Ishikawa (cell line): ENCODE measurements at regions not wholly inside any gene's neighbourhood (a gene's known extent, or its start where the extent isn't known, plus 50 kb on each side); places are given as distances from the start of the nearest gene placed in this dataset.

Source experiments
- CEBPB ChIP-seq: IDR thresholded peaks from 2 replicates; pipeline ENCODE4 v1.6.1; 2012
- CREB1 ChIP-seq: IDR thresholded peaks from 2 replicates; pipeline ENCODE4 v1.6.1; 2012; ENCODE audit warnings: low read depth
- EGR1 ChIP-seq: IDR thresholded peaks from 2 replicates; pipeline ENCODE4 v1.6.1; 2012
- EP300 ChIP-seq: IDR thresholded peaks from 2 replicates; pipeline ENCODE4 v1.6.1; 2012; ENCODE audit warnings: borderline replicate concordance
- FOXM1 ChIP-seq: IDR thresholded peaks from 2 replicates; pipeline ENCODE4 v1.6.1; 2012; ENCODE audit warnings: low read depth, borderline replicate concordance
- NFIC ChIP-seq: IDR thresholded peaks from 2 replicates; pipeline ENCODE4 v1.6.1; 2012
- RAD21 ChIP-seq: IDR thresholded peaks from 2 replicates; pipeline ENCODE4 v1.6.1; 2012; ENCODE audit warnings: low read depth
- TAF1 ChIP-seq: IDR thresholded peaks from 2 replicates; pipeline ENCODE4 v1.6.1; 2012; ENCODE audit warnings: low read depth, mild to moderate bottlenecking
- TCF12 ChIP-seq: IDR thresholded peaks from 2 replicates; pipeline ENCODE4 v1.6.1; 2012; ENCODE audit warnings: low read depth
- TEAD4 ChIP-seq: IDR thresholded peaks from 2 replicates; pipeline ENCODE4 v1.6.1; 2012
- YY1 ChIP-seq: IDR thresholded peaks from 2 replicates; pipeline ENCODE4 v1.6.1; 2012; ENCODE audit warnings: low read depth
- ZBTB7A ChIP-seq: IDR thresholded peaks from 2 replicates; pipeline ENCODE4 v1.6.1; 2012; ENCODE audit warnings: low read depth
- TF ChIP-seq, protein P1 (sequence below): IDR thresholded peaks from 2 replicates; pipeline ENCODE4 v1.6.1; 2012
- TF ChIP-seq, protein P2 (sequence below): IDR thresholded peaks from 2 replicates; pipeline ENCODE4 v1.6.1; 2012
- TF ChIP-seq, protein P3 (sequence below): IDR thresholded peaks from 2 replicates; pipeline ENCODE4 v1.6.1; 2012; ENCODE audit warnings: low read depth, mild to moderate bottlenecking

DNA sequence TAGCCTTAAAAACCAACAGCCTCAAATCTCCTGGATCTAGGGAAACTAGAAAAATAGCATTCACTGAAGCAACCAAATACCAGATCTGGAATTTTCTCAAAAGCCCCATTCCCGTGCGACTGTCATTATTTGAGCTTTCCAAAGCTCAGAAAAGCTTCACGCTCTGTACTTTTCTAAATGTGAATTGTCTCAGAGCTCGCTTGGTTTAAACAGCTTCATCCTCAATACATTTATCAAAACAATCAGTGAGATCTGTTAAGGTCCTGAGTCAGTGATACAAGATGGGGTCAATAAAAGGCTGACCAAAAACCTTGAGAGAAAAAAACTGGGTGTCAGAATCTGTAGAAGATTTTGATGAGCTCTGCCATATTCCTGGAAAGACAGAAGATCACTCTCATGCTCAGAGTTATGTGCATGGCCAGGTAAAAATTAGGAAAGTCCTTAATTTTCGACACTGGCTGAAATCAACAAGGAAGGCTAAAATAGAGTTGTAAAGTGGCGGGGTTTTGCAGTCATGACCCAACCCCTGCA is 60.2 kb upstream of the VPREB1 start:
- no peak for TF ChIP-seq RAD21
- TF ChIP-seq NFIC, result no peak
- TF ChIP-seq ZBTB7A, result no peak
- TF ChIP-seq EGR1, result no peak
- no peak for TF ChIP-seq TCF12
- TF ChIP-seq, protein P1, sequence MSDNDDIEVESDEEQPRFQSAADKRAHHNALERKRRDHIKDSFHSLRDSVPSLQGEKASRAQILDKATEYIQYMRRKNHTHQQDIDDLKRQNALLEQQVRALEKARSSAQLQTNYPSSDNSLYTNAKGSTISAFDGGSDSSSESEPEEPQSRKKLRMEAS, result no peak
- TF ChIP-seq FOXM1, result no peak
- TF ChIP-seq, protein P2, sequence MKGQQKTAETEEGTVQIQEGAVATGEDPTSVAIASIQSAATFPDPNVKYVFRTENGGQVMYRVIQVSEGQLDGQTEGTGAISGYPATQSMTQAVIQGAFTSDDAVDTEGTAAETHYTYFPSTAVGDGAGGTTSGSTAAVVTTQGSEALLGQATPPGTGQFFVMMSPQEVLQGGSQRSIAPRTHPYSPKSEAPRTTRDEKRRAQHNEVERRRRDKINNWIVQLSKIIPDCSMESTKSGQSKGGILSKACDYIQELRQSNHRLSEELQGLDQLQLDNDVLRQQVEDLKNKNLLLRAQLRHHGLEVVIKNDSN, result no peak
- no peak for TF ChIP-seq EP300
- TF ChIP-seq CEBPB, result no peak
- TF ChIP-seq TEAD4, result no peak
- no peak for TF ChIP-seq CREB1
- TF ChIP-seq, protein P3, sequence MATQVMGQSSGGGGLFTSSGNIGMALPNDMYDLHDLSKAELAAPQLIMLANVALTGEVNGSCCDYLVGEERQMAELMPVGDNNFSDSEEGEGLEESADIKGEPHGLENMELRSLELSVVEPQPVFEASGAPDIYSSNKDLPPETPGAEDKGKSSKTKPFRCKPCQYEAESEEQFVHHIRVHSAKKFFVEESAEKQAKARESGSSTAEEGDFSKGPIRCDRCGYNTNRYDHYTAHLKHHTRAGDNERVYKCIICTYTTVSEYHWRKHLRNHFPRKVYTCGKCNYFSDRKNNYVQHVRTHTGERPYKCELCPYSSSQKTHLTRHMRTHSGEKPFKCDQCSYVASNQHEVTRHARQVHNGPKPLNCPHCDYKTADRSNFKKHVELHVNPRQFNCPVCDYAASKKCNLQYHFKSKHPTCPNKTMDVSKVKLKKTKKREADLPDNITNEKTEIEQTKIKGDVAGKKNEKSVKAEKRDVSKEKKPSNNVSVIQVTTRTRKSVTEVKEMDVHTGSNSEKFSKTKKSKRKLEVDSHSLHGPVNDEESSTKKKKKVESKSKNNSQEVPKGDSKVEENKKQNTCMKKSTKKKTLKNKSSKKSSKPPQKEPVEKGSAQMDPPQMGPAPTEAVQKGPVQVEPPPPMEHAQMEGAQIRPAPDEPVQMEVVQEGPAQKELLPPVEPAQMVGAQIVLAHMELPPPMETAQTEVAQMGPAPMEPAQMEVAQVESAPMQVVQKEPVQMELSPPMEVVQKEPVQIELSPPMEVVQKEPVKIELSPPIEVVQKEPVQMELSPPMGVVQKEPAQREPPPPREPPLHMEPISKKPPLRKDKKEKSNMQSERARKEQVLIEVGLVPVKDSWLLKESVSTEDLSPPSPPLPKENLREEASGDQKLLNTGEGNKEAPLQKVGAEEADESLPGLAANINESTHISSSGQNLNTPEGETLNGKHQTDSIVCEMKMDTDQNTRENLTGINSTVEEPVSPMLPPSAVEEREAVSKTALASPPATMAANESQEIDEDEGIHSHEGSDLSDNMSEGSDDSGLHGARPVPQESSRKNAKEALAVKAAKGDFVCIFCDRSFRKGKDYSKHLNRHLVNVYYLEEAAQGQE, result no peak
- no peak for TF ChIP-seq TAF1
- no peak for TF ChIP-seq YY1

DNA sequence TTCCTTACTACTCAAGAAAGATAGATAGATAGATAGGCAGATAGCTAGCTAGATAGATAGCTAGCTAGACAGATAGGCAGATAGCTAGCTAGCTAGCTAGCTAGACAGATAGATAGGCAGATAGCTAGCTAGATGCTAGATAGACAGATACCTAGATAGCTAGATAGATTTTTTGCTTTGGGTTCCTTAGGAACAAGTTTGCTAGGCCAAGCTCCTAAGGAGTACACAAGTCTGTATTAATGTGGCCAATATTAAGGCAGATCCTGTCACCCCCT is 61.7 kb upstream of the VPREB1 start:
- TF ChIP-seq, protein P1, result no peak
- TF ChIP-seq NFIC (no peak), TAF1 (no peak), CREB1 (no peak), YY1 (no peak), CEBPB (no peak), EGR1 (no peak), RAD21 (no peak), TCF12 (no peak), EP300 (no peak), FOXM1 (no peak), TEAD4 (no peak), ZBTB7A (no peak)
- TF ChIP-seq, protein P2, result no peak
- TF ChIP-seq, protein P3, result no peak

DNA sequence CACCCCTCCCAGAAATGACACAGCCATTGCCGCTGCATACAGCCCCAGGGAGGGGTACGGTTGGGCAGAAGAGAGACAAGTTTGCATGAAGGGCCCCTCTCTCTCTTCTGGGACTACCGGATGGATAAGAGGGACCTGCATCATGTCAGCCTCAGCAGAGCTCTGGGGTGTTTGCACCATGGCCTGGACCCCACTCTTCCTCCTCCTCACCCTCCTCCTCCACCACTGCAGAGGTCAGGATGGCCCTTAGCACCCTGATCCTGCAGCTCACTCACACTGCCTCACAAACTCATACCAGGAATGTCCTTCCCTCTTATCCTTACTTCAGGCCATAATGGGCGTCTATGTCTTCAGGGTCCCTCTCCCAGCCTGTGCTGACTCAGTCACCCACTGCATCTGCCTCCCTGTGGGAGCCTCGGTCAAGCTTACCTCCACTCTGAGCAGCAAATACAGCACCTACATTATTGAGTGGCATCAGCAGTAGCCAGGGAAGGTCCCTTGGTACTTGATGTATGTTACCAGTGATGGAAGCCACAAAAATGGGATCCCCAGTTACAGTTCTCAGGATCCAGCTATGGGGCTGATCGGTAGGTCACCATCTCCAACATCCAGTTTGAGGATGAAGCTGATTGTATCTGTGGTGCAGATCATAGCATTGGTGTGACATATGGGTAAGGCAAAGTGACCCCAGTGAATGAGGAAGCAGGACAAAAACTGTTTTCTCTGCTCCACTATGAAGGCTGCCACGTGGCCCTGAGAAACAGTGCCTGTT is 62.2 kb upstream of the VPREB1 start:
- TF ChIP-seq CEBPB (no peak), TEAD4 (no peak), FOXM1 (no peak), YY1 (no peak), TAF1 (no peak), TCF12 (no peak), ZBTB7A (no peak), RAD21 (no peak), EGR1 (no peak), EP300 (no peak), CREB1 (no peak)
- TF ChIP-seq, protein P2, result no peak
- TF ChIP-seq, protein P3, result no peak
- TF ChIP-seq, protein P1, result no peak
